ENCODE measurements at regions not wholly inside any gene's neighbourhood (a gene's known extent, or its start where the extent isn't known, plus 50 kb on each side); places are given as distances from the start of the nearest gene placed in this dataset.
"Not testable (repeated sequence)": the region's sequence is repeated elsewhere in the genome, so short reads cannot be mapped to it uniquely, and the experiment has no call there.

GRCh38 chr2:82344670-82345069, 2040.1 kb upstream of the LRRTM1 start:
- TF ChIP-seq POLR2A (IDR thresholded peaks at IDR 0.05; ENCODE audit: low read length) (no peak), GATA1 (IDR thresholded peaks at IDR 0.05; ENCODE audit: low read depth, low read length) (no peak)
- peak in 1 of 2 experiments; percentile 13 for DNase-seq

- no peak for TF ChIP-seq GATA1 (IDR thresholded peaks at IDR 0.05; ENCODE audit: low read depth, low read length)
- TF ChIP-seq POLR2A (IDR thresholded peaks at IDR 0.05; ENCODE audit: low read length) = no peak
- no peak for DNase-seq
Measured at GRCh38 chr2:82342356-82342755, 2037.8 kb upstream of the LRRTM1 start.

- no peak for DNase-seq
- TF ChIP-seq POLR2A (IDR thresholded peaks at IDR 0.05; ENCODE audit: low read length) = no peak
- TF ChIP-seq GATA1 (IDR thresholded peaks at IDR 0.05; ENCODE audit: low read depth, low read length) = no peak
Measured at GRCh38 chr2:82340578-82341053, 2036.1 kb upstream of the LRRTM1 start.

GRCh38 chr2:82339805-82340204, 2035.3 kb upstream of the LRRTM1 start:
- no peak for DNase-seq
- TF ChIP-seq GATA1 (IDR thresholded peaks at IDR 0.05; ENCODE audit: low read depth, low read length) = no peak
- TF ChIP-seq POLR2A (IDR thresholded peaks at IDR 0.05; ENCODE audit: low read length) = no peak

- TF ChIP-seq POLR2A (IDR thresholded peaks at IDR 0.05; ENCODE audit: low read length) (no peak), GATA1 (IDR thresholded peaks at IDR 0.05; ENCODE audit: low read depth, low read length) (no peak)
- no peak for DNase-seq
Measured at GRCh38 chr2:82333697-82334096, 2029.1 kb upstream of the LRRTM1 start.

- TF ChIP-seq POLR2A (IDR thresholded peaks at IDR 0.05; ENCODE audit: low read length) (no peak), GATA1 (IDR thresholded peaks at IDR 0.05; ENCODE audit: low read depth, low read length) (no peak)
- DNase-seq = no peak
Measured at GRCh38 chr2:82330155-82330554, 2025.6 kb upstream of the LRRTM1 start.

- not testable (repeated sequence) for DNase-seq
Measured at GRCh38 chr2:82326180-82326767, 2021.7 kb upstream of the LRRTM1 start.

- no peak for DNase-seq
- TF ChIP-seq GATA1 (IDR thresholded peaks at IDR 0.05; ENCODE audit: low read depth, low read length) (no peak), POLR2A (IDR thresholded peaks at IDR 0.05; ENCODE audit: low read length) (no peak)
Measured at GRCh38 chr2:82320296-82320695, 2015.7 kb upstream of the LRRTM1 start.

- DNase-seq = no peak
- TF ChIP-seq POLR2A (IDR thresholded peaks at IDR 0.05; ENCODE audit: low read length) = no peak
- TF ChIP-seq GATA1 (IDR thresholded peaks at IDR 0.05; ENCODE audit: low read depth, low read length) = no peak
Measured at GRCh38 chr2:82317012-82317411, 2012.5 kb upstream of the LRRTM1 start.

- no peak for DNase-seq
- no peak for TF ChIP-seq GATA1 (IDR thresholded peaks at IDR 0.05; ENCODE audit: low read depth, low read length)
- TF ChIP-seq POLR2A (IDR thresholded peaks at IDR 0.05; ENCODE audit: low read length) = no peak
Measured at GRCh38 chr2:82316586-82316985, 2012.0 kb upstream of the LRRTM1 start.

- TF ChIP-seq GATA1 (IDR thresholded peaks at IDR 0.05; ENCODE audit: low read depth, low read length) (no peak), POLR2A (IDR thresholded peaks at IDR 0.05; ENCODE audit: low read length) (no peak)
Measured at GRCh38 chr2:82314836-82315472, 2010.4 kb upstream of the LRRTM1 start.

GRCh38 chr2:82307511-82307910, 2003.0 kb upstream of the LRRTM1 start:
- TF ChIP-seq POLR2A (IDR thresholded peaks at IDR 0.05; ENCODE audit: low read length) (no peak), GATA1 (IDR thresholded peaks at IDR 0.05; ENCODE audit: low read depth, low read length) (no peak)

More at GRCh38 chr2:82314836-82315472, 2010.4 kb upstream of the LRRTM1 start:
- no peak for DNase-seq

GRCh38 chr2:82301506-82301905, 1997.0 kb upstream of the LRRTM1 start:
- no peak for TF ChIP-seq POLR2A (IDR thresholded peaks at IDR 0.05; ENCODE audit: low read length)
- no peak for TF ChIP-seq GATA1 (IDR thresholded peaks at IDR 0.05; ENCODE audit: low read depth, low read length)
- no peak for DNase-seq

More at GRCh38 chr2:82307511-82307910, 2003.0 kb upstream of the LRRTM1 start:
- no peak for DNase-seq

GRCh38 chr2:82289446-82289845, 1984.9 kb upstream of the LRRTM1 start:
- TF ChIP-seq POLR2A (IDR thresholded peaks at IDR 0.05; ENCODE audit: low read length) (no peak), GATA1 (IDR thresholded peaks at IDR 0.05; ENCODE audit: low read depth, low read length) (no peak)
- no peak for DNase-seq

- TF ChIP-seq POLR2A (IDR thresholded peaks at IDR 0.05; ENCODE audit: low read length) (no peak), GATA1 (IDR thresholded peaks at IDR 0.05; ENCODE audit: low read depth, low read length) (no peak)
- no peak for DNase-seq
Measured at GRCh38 chr2:82283075-82283474, 1978.5 kb upstream of the LRRTM1 start.
